Ishikawa (cell line): ENCODE measurements at regions not wholly inside any gene's neighbourhood (a gene's known extent, or its start where the extent isn't known, plus 50 kb on each side); places are given as distances from the start of the nearest gene placed in this dataset.

Experiments
- CEBPB ChIP-seq: IDR thresholded peaks from 2 replicates; pipeline ENCODE4 v1.6.1; 2012
- CREB1 ChIP-seq: IDR thresholded peaks from 2 replicates; pipeline ENCODE4 v1.6.1; 2012; ENCODE audit warnings: low read depth
- EGR1 ChIP-seq: IDR thresholded peaks from 2 replicates; pipeline ENCODE4 v1.6.1; 2012
- EP300 ChIP-seq: IDR thresholded peaks from 2 replicates; pipeline ENCODE4 v1.6.1; 2012; ENCODE audit warnings: borderline replicate concordance
- FOXM1 ChIP-seq: IDR thresholded peaks from 2 replicates; pipeline ENCODE4 v1.6.1; 2012; ENCODE audit warnings: low read depth, borderline replicate concordance
- MAX ChIP-seq: IDR thresholded peaks from 2 replicates; pipeline ENCODE4 v1.6.1; 2012
- NFIC ChIP-seq: IDR thresholded peaks from 2 replicates; pipeline ENCODE4 v1.6.1; 2012
- RAD21 ChIP-seq: IDR thresholded peaks from 2 replicates; pipeline ENCODE4 v1.6.1; 2012; ENCODE audit warnings: low read depth
- REST ChIP-seq: IDR thresholded peaks from 2 replicates; pipeline ENCODE4 v1.6.1; 2012; ENCODE audit warnings: low read depth, mild to moderate bottlenecking
- TAF1 ChIP-seq: IDR thresholded peaks from 2 replicates; pipeline ENCODE4 v1.6.1; 2012; ENCODE audit warnings: low read depth, mild to moderate bottlenecking
- TCF12 ChIP-seq: IDR thresholded peaks from 2 replicates; pipeline ENCODE4 v1.6.1; 2012; ENCODE audit warnings: low read depth
- TEAD4 ChIP-seq: IDR thresholded peaks from 2 replicates; pipeline ENCODE4 v1.6.1; 2012
- USF1 ChIP-seq: IDR thresholded peaks from 2 replicates; pipeline ENCODE4 v1.6.1; 2012
- YY1 ChIP-seq: IDR thresholded peaks from 2 replicates; pipeline ENCODE4 v1.6.1; 2012; ENCODE audit warnings: low read depth
- ZBTB7A ChIP-seq: IDR thresholded peaks from 2 replicates; pipeline ENCODE4 v1.6.1; 2012; ENCODE audit warnings: low read depth

- no peak for TF ChIP-seq CREB1
- TF ChIP-seq TCF12 = no peak
- TF ChIP-seq MAX = no peak
- no peak for TF ChIP-seq EGR1
- no peak for TF ChIP-seq ZBTB7A
- no peak for TF ChIP-seq YY1
- no peak for TF ChIP-seq CEBPB
- TF ChIP-seq FOXM1 = no peak
- TF ChIP-seq REST = no peak
- no peak for TF ChIP-seq EP300
- no peak for TF ChIP-seq TAF1
- no peak for TF ChIP-seq USF1
- TF ChIP-seq NFIC = no peak
- no peak for TF ChIP-seq TEAD4
- TF ChIP-seq RAD21 = no peak
These were observed 657.3 kb upstream of the KCNMB2 start for GRCh38 chr3:177878957-177879356.

GRCh38 chr3:177881351-177881750 is 654.9 kb upstream of the KCNMB2 start:
- TF ChIP-seq TAF1 = no peak
- no peak for TF ChIP-seq NFIC
- no peak for TF ChIP-seq TEAD4

- TF ChIP-seq EGR1 (no peak), ZBTB7A (no peak), YY1 (no peak), TAF1 (no peak), MAX (no peak), CEBPB (no peak), TCF12 (no peak), FOXM1 (no peak), REST (no peak), RAD21 (no peak), USF1 (no peak), EP300 (no peak), TEAD4 (no peak), CREB1 (no peak), NFIC (no peak)
These were observed 654.0 kb upstream of the KCNMB2 start for GRCh38 chr3:177882124-177882648.

GRCh38 chr3:177883091-177883490 is 653.1 kb upstream of the KCNMB2 start:
- no peak for TF ChIP-seq TCF12
- TF ChIP-seq MAX = no peak
- TF ChIP-seq CEBPB = no peak
- no peak for TF ChIP-seq CREB1
- no peak for TF ChIP-seq TEAD4
- TF ChIP-seq NFIC = no peak
- TF ChIP-seq TAF1 = no peak
- no peak for TF ChIP-seq REST
- TF ChIP-seq EGR1 = no peak

- TF ChIP-seq TAF1 = no peak
- TF ChIP-seq NFIC = no peak
- no peak for TF ChIP-seq FOXM1
- TF ChIP-seq ZBTB7A = no peak
- TF ChIP-seq TEAD4 = no peak
- no peak for TF ChIP-seq CREB1
- no peak for TF ChIP-seq YY1
- no peak for TF ChIP-seq EGR1
- no peak for TF ChIP-seq EP300
- no peak for TF ChIP-seq MAX
- no peak for TF ChIP-seq RAD21
- TF ChIP-seq REST = no peak
- no peak for TF ChIP-seq TCF12
- no peak for TF ChIP-seq CEBPB
- no peak for TF ChIP-seq USF1
These were observed 652.3 kb upstream of the KCNMB2 start for GRCh38 chr3:177883957-177884356.
